ENCODE measurements at regions not wholly inside any gene's neighbourhood (a gene's known extent, or its start where the extent isn't known, plus 50 kb on each side); places are given as distances from the start of the nearest gene placed in this dataset.

DNA sequence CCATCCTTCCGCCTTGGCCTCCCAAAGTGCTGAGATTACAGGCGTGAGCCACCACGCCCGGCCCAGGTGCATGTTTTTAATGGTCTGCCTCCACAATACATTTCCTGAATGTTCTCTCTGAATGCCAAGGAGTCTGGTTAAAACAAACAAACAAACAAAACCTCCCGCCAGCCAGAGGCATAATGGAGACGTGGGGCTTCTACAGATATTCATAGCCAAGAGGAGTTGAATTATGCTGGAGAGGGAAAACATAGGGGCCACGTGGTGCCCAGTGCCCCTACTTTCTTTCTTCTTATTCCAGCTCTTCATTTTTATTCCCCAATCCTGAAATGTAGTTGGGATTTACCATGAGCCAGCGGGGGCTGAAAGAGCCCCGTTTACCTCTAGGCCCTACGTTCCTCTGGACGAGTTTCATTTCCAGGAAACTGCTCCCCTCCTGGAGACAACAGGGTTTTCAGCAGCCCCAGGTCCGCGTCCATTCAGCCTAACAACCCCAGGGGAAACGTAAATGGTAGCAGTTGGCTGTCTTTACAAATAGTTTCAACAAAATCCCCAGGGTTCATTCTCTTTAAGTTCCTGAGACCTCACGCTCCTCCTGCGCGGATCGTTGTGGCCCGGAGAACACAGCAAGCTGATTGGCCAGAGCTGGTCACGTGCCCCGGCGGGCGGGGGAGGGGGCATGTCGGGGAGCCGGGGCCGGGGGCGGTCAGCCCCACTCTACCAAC is 108.5 kb upstream of the ESRRB start:
- TF ChIP-seq, protein P1, sequence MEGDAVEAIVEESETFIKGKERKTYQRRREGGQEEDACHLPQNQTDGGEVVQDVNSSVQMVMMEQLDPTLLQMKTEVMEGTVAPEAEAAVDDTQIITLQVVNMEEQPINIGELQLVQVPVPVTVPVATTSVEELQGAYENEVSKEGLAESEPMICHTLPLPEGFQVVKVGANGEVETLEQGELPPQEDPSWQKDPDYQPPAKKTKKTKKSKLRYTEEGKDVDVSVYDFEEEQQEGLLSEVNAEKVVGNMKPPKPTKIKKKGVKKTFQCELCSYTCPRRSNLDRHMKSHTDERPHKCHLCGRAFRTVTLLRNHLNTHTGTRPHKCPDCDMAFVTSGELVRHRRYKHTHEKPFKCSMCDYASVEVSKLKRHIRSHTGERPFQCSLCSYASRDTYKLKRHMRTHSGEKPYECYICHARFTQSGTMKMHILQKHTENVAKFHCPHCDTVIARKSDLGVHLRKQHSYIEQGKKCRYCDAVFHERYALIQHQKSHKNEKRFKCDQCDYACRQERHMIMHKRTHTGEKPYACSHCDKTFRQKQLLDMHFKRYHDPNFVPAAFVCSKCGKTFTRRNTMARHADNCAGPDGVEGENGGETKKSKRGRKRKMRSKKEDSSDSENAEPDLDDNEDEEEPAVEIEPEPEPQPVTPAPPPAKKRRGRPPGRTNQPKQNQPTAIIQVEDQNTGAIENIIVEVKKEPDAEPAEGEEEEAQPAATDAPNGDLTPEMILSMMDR (conservative IDR thresholded peaks at IDR 0.05 in 1 of 2, IDR thresholded peaks at IDR 0.05 in 1 of 2; ENCODE audit: extremely low read depth in 1 of 2, insufficient read depth in 1 of 2, low read depth in 1 of 2, low read length in 2 of 2), result peak; percentile 12 to 22
- no peak for TF ChIP-seq EZH2 (IDR thresholded peaks at IDR 0.05; ENCODE audit: borderline replicate concordance, low read length)
